Fibroblast of mammary gland (primary cell): ENCODE measurements at regions not wholly inside any gene's neighbourhood (a gene's known extent, or its start where the extent isn't known, plus 50 kb on each side); places are given as distances from the start of the nearest gene placed in this dataset.

Source experiments
- DNase-seq: peaks from one replicate; pipeline ENCODE4 v3.0.0-alpha.2; 2010; ENCODE audit warnings: low read depth
- H3K4me3 ChIP-seq: 2 replicates; pipeline ENCODE4 v1.5.1; 2011; ENCODE audit warnings: low read depth, mild to moderate bottlenecking, low read length, moderate library complexity; ENCODE audit not compliant: control insufficient read depth
- TF ChIP-seq, protein P1 (sequence below): conservative IDR thresholded peaks from 2 replicates; pipeline ENCODE4 v1.5.1; 2011; ENCODE audit warnings: low read depth, low read length, inconsistent platforms; ENCODE audit not compliant: control insufficient read depth, insufficient read depth

DNA sequence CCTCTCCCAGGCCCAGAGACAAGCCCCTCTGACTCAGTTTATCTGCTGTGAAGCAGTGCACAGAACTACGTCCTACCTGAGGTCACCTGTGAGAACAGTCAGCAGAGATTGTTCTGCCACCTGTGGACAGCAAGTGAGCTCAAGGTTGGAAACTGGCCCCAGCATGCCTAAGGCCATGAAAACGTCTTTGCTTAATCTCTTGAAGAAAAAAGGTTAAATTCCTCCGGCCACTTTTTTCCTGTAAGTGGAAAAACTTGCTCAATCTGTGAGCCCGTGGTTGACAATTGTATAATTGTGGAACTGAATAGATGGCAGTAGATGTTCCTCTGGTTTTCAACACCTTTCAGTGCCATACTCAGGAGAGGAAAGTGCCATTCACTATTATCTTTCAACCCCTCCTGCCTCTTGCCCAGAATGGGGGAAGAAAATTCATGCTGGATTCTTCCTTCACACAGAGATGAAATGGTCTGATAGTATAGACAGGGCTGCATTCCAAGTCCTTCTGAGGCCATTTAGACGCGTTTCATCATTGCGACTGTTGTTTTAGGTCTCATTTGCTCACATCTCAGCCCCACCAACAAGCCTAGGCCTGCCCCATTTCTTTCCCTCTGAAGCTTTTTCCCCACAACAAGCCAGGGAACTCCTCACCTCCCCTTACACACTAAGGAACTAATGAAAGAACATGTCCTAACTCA lies 292.9 kb downstream of the FZD1 start:
- no peak for DNase-seq
- H3K4me3 ChIP-seq, result no peak overlapping the region
- TF ChIP-seq, protein P1, sequence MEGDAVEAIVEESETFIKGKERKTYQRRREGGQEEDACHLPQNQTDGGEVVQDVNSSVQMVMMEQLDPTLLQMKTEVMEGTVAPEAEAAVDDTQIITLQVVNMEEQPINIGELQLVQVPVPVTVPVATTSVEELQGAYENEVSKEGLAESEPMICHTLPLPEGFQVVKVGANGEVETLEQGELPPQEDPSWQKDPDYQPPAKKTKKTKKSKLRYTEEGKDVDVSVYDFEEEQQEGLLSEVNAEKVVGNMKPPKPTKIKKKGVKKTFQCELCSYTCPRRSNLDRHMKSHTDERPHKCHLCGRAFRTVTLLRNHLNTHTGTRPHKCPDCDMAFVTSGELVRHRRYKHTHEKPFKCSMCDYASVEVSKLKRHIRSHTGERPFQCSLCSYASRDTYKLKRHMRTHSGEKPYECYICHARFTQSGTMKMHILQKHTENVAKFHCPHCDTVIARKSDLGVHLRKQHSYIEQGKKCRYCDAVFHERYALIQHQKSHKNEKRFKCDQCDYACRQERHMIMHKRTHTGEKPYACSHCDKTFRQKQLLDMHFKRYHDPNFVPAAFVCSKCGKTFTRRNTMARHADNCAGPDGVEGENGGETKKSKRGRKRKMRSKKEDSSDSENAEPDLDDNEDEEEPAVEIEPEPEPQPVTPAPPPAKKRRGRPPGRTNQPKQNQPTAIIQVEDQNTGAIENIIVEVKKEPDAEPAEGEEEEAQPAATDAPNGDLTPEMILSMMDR, result no peak

DNA sequence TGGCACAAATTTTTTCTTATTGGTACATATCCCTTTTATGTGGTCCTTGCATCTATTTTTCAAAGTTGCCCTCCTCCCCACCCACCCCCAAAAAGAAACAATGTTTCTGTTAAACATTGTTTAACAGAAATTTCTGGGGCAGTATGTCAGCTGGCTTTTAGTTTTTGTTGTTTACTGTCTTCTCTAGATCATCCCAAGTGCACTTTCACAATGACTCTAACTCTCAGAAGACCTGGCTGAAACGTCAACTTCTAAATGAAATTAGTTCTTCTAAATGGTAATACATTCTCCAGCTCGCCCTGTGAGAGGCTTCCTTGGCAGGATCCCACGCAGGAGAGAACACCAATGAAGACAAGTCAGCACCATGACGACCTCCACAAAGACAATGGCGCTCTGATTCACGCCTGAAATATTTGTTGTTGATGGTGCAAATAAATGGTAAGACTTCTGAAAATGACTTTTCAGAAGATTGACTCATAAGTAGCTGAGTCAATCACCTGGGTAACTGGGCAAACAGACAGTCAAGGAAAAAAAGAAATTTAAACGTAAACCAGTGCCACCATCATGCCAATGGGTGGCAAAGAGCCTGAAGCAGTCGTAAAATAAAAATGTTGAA lies 293.7 kb downstream of the FZD1 start:
- DNase-seq, result peak; percentile 97
- no peak overlapping the region for H3K4me3 ChIP-seq
- TF ChIP-seq, protein P1, result no peak

DNA sequence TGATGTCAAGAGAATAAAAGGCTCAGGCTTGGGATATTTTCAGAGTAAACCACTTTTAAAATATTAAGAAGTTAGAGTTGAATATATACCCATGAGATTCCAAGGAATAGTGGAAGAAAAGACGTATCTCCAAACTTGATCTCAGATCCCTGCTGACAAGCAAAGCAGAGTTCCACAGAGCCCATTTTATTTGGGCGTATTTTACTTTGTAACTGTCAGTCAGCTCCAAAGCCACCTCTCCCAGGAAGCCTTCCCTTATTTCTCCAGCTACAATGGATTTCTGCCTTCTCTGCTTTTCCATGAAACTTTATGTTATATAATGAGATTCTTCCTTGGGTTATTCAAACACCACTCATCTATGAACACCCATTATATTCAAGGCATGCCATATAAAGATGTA lies 295.7 kb downstream of the FZD1 start:
- no peak overlapping the region for H3K4me3 ChIP-seq
- TF ChIP-seq, protein P1, result no peak
- no peak for DNase-seq

DNA sequence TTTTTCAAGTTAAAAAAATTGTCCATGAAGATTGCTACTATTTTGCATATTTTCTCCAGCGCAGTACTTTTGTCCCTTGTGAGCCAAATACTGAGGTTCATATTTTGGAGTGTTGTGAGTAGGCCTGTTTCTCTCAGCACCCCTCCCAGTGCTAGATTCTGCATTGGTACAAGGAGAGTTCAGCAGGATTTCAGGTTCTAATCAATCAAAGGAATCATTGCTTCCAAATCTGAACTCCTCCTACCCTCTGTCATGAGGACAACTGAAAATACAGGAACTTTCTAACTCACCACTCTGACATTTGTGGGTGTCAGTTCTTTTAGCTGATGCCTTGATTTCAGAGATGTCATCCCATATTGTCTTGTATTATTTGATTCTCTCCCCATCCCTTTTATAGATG lies 299.9 kb downstream of the FZD1 start:
- DNase-seq, result no peak
- H3K4me3 ChIP-seq, result no peak overlapping the region
- TF ChIP-seq, protein P1, result no peak

DNA sequence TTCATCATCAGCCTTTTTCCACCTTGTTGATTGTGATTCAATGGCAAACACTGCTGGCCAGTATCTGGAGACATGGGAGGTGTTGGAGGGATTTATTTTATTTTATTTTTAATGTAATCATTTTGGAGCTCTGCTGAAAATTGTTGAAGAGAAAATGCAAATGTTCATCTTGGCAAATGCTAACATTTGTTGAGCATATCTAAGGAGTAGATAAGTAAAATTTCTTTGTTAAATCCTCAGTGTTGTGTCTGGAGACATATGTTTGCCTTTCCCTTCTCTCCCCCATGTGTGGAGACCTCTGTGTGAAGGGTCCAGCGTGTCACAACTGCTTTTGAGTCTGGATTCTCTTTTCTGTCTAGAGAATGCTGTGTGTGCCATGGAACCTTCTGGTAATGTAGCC lies 300.3 kb downstream of the FZD1 start:
- no peak for DNase-seq
- H3K4me3 ChIP-seq, result no peak overlapping the region
- TF ChIP-seq, protein P1, result no peak

DNA sequence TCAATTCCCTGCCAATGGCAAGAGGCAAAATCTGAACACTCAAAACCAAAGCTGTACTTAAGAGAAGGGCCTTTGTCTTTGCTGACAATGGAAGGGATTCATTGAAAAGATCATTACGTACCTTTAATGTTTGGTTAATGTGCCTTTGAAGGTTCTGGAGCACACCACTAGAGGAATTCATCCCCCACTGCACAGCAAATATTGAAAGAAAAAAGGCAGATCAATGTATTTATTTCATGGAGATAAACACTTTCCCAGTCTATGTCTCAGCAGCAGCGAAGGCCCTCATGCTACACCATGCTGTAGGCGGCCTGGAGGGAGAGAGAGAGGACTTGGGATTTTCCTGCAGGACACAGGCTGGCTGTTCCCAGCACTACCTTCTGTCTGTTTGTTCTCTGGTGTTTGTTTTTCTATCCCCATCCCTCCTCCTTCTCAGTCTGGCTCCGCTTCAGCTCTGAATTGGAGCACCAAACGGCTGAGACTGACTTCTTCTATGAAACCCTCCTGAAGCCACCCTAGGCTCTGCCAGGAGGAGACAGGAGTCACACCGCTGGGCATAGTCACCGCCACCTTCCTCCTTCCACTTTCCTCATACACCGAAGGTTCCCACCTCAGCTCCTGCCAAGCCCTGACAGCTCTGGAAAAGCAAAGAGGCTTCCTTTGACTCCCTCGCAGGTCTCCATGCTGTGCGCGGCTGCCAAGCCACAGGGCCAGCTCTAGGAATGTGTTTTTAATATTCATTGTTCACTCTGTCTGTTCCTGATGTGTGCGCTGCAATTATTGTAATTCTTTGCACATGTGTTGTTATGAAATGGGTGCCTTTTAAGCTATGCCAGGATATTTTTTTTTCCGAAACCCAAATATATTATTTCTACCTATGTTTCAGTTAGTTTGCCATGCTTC lies 301.5 kb downstream of the FZD1 start:
- H3K4me3 ChIP-seq, result no peak overlapping the region
- TF ChIP-seq, protein P1, result no peak
- DNase-seq, result peak; percentile 61
